Ascending aorta (tissue), 2 donors: ENCODE measurements at regions not wholly inside any gene's neighbourhood (a gene's known extent, or its start where the extent isn't known, plus 50 kb on each side); places are given as distances from the start of the nearest gene placed in this dataset.

ENCODE experiments used
- DNase-seq, 2 donors: peaks; one replicate each; pipeline ENCODE4 v3.0.0-alpha.2; 2019; ENCODE audit warnings: low spot score in 2 of 2
- H3K27ac ChIP-seq, 2 donors: fragments of 200-600 bp; sonication (generic); one replicate each; pipeline ENCODE4 v1.5.1; 2016 to 2017; ENCODE audit warnings: mild to moderate bottlenecking in 1 of 2
- H3K27me3 ChIP-seq: fragments of 200-600 bp; sonication (generic); one replicate; pipeline ENCODE4 v1.5.1; 2017
- H3K36me3 ChIP-seq, 2 donors: fragments of 200-600 bp; sonication (generic); one replicate each; pipeline ENCODE4 v1.5.1; 2016
- H3K4me1 ChIP-seq, 2 donors: fragments of 200-600 bp; sonication (generic); one replicate each; pipeline ENCODE4 v1.5.1; 2016 to 2017; ENCODE audit warnings: mild to moderate bottlenecking in 1 of 2
- H3K4me3 ChIP-seq, 2 donors: fragments of 200-600 bp; sonication (generic); one replicate each; pipeline ENCODE4 v1.5.1; 2016 to 2017; ENCODE audit warnings: mild to moderate bottlenecking in 1 of 2
- H3K9me3 ChIP-seq, 2 donors: fragments of 200-600 bp; sonication (generic); one replicate each; pipeline ENCODE4 v1.5.1; 2016
- CTCF ChIP-seq, 3 experiments: fragments of 200-600 bp in 2 of 3; fragments of 450-650 bp in 1 of 3; sonication (generic) in 2 of 3; IDR thresholded peaks; one replicate each; pipeline ENCODE4 v1.5.1; 2016 to 2019; ENCODE audit warnings: antibody characterized with exemption in 3 of 3, mild to moderate bottlenecking in 1 of 3, moderate library complexity in 1 of 3
- intact Hi-C: fragments of 100-400 bp; cut with DNase I; formaldehyde crosslinking; loops from one replicate; pipeline ENCODE4 v1.15.1; 2023

- no peak for DNase-seq
These were observed 358.3 kb upstream of the CFAP20DC start for GRCh38 chr3:59408047-59408624.

GRCh38 chr3:59407425-59407824 is 357.6 kb upstream of the CFAP20DC start:
- no peak for DNase-seq
- Histone ChIP-seq H3K27ac (no peak overlapping the region), H3K27me3 (no peaks in the 10 kb centered on the region), H3K4me3 (no peak overlapping the region), H3K9me3 (no peaks in the 10 kb centered on the region), H3K36me3 (no peaks in the 10 kb centered on the region), H3K4me1 (no peaks in the 10 kb centered on the region)
- intact Hi-C loops = no loop called here
- no peak for TF ChIP-seq CTCF (IDR thresholded peaks at IDR 0.05)

More at GRCh38 chr3:59408047-59408624, 358.3 kb upstream of the CFAP20DC start:
- no peaks in the 10 kb centered on the region for H3K4me1 ChIP-seq
- H3K36me3 ChIP-seq = no peaks in the 10 kb centered on the region
- no peak for TF ChIP-seq CTCF (IDR thresholded peaks at IDR 0.05)
- no peaks in the 10 kb centered on the region for H3K9me3 ChIP-seq
- no peak overlapping the region for H3K27ac ChIP-seq
- intact Hi-C loops = no loop called here
- H3K27me3 ChIP-seq = no peaks in the 10 kb centered on the region
- no peak overlapping the region for H3K4me3 ChIP-seq

- Histone ChIP-seq H3K9me3 (no peaks in the 10 kb centered on the region), H3K27me3 (no peaks in the 10 kb centered on the region), H3K4me1 (no peaks in the 10 kb centered on the region), H3K36me3 (no peaks in the 10 kb centered on the region), H3K27ac (no peak overlapping the region), H3K4me3 (no peak overlapping the region)
- intact Hi-C loops = no loop called here
- no peak for DNase-seq
- no peak for TF ChIP-seq CTCF (IDR thresholded peaks at IDR 0.05)
These were observed 357.1 kb upstream of the CFAP20DC start for GRCh38 chr3:59406943-59407342.

- H3K36me3 ChIP-seq = no peaks in the 10 kb centered on the region
- no peaks in the 10 kb centered on the region for H3K27me3 ChIP-seq
- no peak overlapping the region for H3K4me3 ChIP-seq
- H3K4me1 ChIP-seq = no peaks in the 10 kb centered on the region
- H3K9me3 ChIP-seq = no peaks in the 10 kb centered on the region
- DNase-seq = no peak
- intact Hi-C loops = no loop called here
- TF ChIP-seq CTCF (IDR thresholded peaks at IDR 0.05) = no peak
- no peak overlapping the region for H3K27ac ChIP-seq
These were observed 355.0 kb upstream of the CFAP20DC start for GRCh38 chr3:59404851-59405250.

GRCh38 chr3:59404064-59404463 is 354.2 kb upstream of the CFAP20DC start:
- H3K4me3 ChIP-seq = no peak overlapping the region
- H3K27me3 ChIP-seq = no peaks in the 10 kb centered on the region
- intact Hi-C loops = no loop called here
- no peak for DNase-seq
- H3K4me1 ChIP-seq = no peaks in the 10 kb centered on the region
- TF ChIP-seq CTCF (IDR thresholded peaks at IDR 0.05) = no peak
- no peaks in the 10 kb centered on the region for H3K9me3 ChIP-seq
- no peaks in the 10 kb centered on the region for H3K36me3 ChIP-seq
- no peak overlapping the region for H3K27ac ChIP-seq

GRCh38 chr3:59401924-59402323 is 352.1 kb upstream of the CFAP20DC start:
- intact Hi-C loops = no loop called here
- no peak for TF ChIP-seq CTCF (IDR thresholded peaks at IDR 0.05)
- H3K36me3 ChIP-seq = no peaks in the 10 kb centered on the region
- H3K4me3 ChIP-seq = no peak overlapping the region
- H3K9me3 ChIP-seq = no peaks in the 10 kb centered on the region
- no peaks in the 10 kb centered on the region for H3K4me1 ChIP-seq
- no peak for DNase-seq
- H3K27me3 ChIP-seq = no peaks in the 10 kb centered on the region
- H3K27ac ChIP-seq = no peak overlapping the region
